NB4 (cell line): ENCODE measurements at regions not wholly inside any gene's neighbourhood (a gene's known extent, or its start where the extent isn't known, plus 50 kb on each side); places are given as distances from the start of the nearest gene placed in this dataset.

Source experiments
- CTCF ChIP-seq: IDR thresholded peaks from one replicate; pipeline ENCODE4 v1.5.1; 2012; ENCODE audit warnings: low read depth, low read length
- POLR2A ChIP-seq: IDR thresholded peaks from 2 replicates; pipeline ENCODE4 v1.6.1; 2011; ENCODE audit warnings: mild to moderate bottlenecking; ENCODE audit not compliant: insufficient read length; ENCODE audit errors: extremely low read depth

GRCh38 chrX:98141466-98141865 lies 1257.8 kb downstream of the RPA4 start:
- TF ChIP-seq CTCF (no peak), POLR2A (no peak)
